ENCODE measurements at regions not wholly inside any gene's neighbourhood (a gene's known extent, or its start where the extent isn't known, plus 50 kb on each side); places are given as distances from the start of the nearest gene placed in this dataset.

- dilution Hi-C loops (cut with MboI; ENCODE audit: extremely low pct_ligation_motif_present, low sequenced_read_pairs): no loop called here
- H3K79me2 ChIP-seq (ENCODE audit: control insufficient read depth, insufficient read depth, low read length): no peaks in the 10 kb centered on the region
- CTCF ChIA-PET: no interaction called here
- no TSS peak for BruUV-seq (replicated peaks)
- no peak for DNase-seq (ENCODE audit: low read depth, low spot score)
- TF ChIP-seq GATA2 (IDR thresholded peaks at IDR 0.05; ENCODE audit: insufficient read depth, insufficient read length, low read depth, low read length) (no peak), FOS (IDR thresholded peaks at IDR 0.05; ENCODE audit: borderline replicate concordance, insufficient read depth, low read length) (no peak), POLR2AphosphoS5 (IDR thresholded peaks at IDR 0.05; ENCODE audit: insufficient read depth, low read depth, low read length) (no peak), MAX (IDR thresholded peaks at IDR 0.05; ENCODE audit: insufficient read depth, insufficient read length) (no peak), EZH2 (IDR thresholded peaks at IDR 0.05; ENCODE audit: borderline replicate concordance, low read depth, low read length, severe bottlenecking) (no peak)
- no peak overlapping the region for H3K9ac ChIP-seq (replicated peaks; ENCODE audit: extremely low read depth, insufficient read depth, low read length)
- intact Hi-C loops (cut with micrococcal nuclease): loop anchor here (5.0 kb wide), 1 partner anchor 201 kb away; the partner anchor contains the start of gene HTR1F
- H4K20me1 ChIP-seq (replicated peaks; ENCODE audit: control insufficient read depth, extremely low read depth, insufficient read depth, low read length): no peaks in the 10 kb centered on the region
- POLR2A ChIA-PET: no interaction called here
- no peak overlapping the region for H2AFZ ChIP-seq (ENCODE audit: low read depth, low read length)
- no peak overlapping the region for H3K4me3 ChIP-seq (replicated peaks in 1 of 3; ENCODE audit: insufficient read depth in 1 of 3, low read depth in 1 of 3, low read length in 3 of 3)
- H3K4me1 ChIP-seq (ENCODE audit: control insufficient read depth, extremely low read depth, insufficient read depth, low read length): peaks cover 6% of the 10 kb centered on the region
- no peaks in the 10 kb centered on the region for H3K9me3 ChIP-seq (replicated peaks; ENCODE audit: control insufficient read depth, insufficient read depth, low read length)
- no peak overlapping the region for H3K27ac ChIP-seq (ENCODE audit: insufficient read depth, low read depth, low read length)
- H3K27me3 ChIP-seq (ENCODE audit: control insufficient read depth in 2 of 2, insufficient read depth in 2 of 2, low read length in 2 of 2): no peaks in the 10 kb centered on the region
- H3K36me3 ChIP-seq (ENCODE audit: control insufficient read depth in 2 of 2, extremely low read depth in 1 of 2, insufficient read depth in 2 of 2, low read length in 2 of 2): no peaks in the 10 kb centered on the region
- H3K9me1 ChIP-seq (replicated peaks; ENCODE audit: control insufficient read depth, extremely low read depth, insufficient read depth, low read length): no peaks in the 10 kb centered on the region
- FAIRE-seq: no peak
- H3K4me2 ChIP-seq (ENCODE audit: insufficient read depth, low read length): no peak overlapping the region
These were observed 65.2 kb downstream of the CGGBP1 start for GRCh38 chr3:87993566-87993965.

DNA sequence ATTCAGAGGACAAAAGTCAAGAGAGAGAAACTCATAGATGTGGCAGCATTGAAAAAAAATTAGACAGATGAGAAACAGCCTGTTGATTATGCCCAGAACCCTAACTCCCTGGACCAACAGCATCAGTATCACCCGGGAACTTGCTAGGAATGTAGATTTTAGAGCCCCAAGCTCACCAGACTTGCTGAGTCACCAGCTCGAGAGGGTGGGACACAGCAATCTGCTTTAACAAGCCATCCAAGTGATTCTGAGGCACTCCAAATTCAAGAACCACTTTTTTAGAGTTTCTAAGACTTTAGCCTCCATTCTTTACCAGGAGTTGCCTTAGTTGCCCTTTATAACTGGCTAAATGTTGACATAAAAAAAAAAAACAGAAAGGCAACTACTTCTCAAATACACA lies 70.9 kb downstream of the CGGBP1 start:
- POLR2A ChIA-PET: no interaction called here
- dilution Hi-C loops (cut with MboI; ENCODE audit: extremely low pct_ligation_motif_present, low sequenced_read_pairs): no loop called here

More for the DNA sequence above, 70.9 kb downstream of the CGGBP1 start:
- intact Hi-C loops (cut with micrococcal nuclease): no loop called here
- Histone ChIP-seq H4K20me1 (replicated peaks; ENCODE audit: control insufficient read depth, extremely low read depth, insufficient read depth, low read length) (no peaks in the 10 kb centered on the region), H3K4me3 (replicated peaks in 1 of 3; ENCODE audit: insufficient read depth in 1 of 3, low read depth in 1 of 3, low read length in 3 of 3) (no peak overlapping the region), H3K79me2 (ENCODE audit: control insufficient read depth, insufficient read depth, low read length) (no peaks in the 10 kb centered on the region), H3K36me3 (ENCODE audit: control insufficient read depth in 2 of 2, extremely low read depth in 1 of 2, insufficient read depth in 2 of 2, low read length in 2 of 2) (no peaks in the 10 kb centered on the region), H3K9me3 (replicated peaks; ENCODE audit: control insufficient read depth, insufficient read depth, low read length) (no peaks in the 10 kb centered on the region), H3K4me2 (ENCODE audit: insufficient read depth, low read length) (no peak overlapping the region), H3K9ac (replicated peaks; ENCODE audit: extremely low read depth, insufficient read depth, low read length) (no peak overlapping the region), H2AFZ (ENCODE audit: low read depth, low read length) (peak overlapping the region; percentile 27), H3K9me1 (replicated peaks; ENCODE audit: control insufficient read depth, extremely low read depth, insufficient read depth, low read length) (no peaks in the 10 kb centered on the region), H3K27me3 (ENCODE audit: control insufficient read depth in 2 of 2, insufficient read depth in 2 of 2, low read length in 2 of 2) (peaks cover 0 to 1% of the 10 kb centered on the region in 2 experiments), H3K4me1 (ENCODE audit: control insufficient read depth, extremely low read depth, insufficient read depth, low read length) (no peaks in the 10 kb centered on the region), H3K27ac (ENCODE audit: insufficient read depth, low read depth, low read length) (no peak overlapping the region)
- BruUV-seq (replicated peaks): no TSS peak
- no peak for TF ChIP-seq EZH2 (IDR thresholded peaks at IDR 0.05; ENCODE audit: borderline replicate concordance, low read depth, low read length, severe bottlenecking)
- TF ChIP-seq POLR2A (IDR thresholded peaks at IDR 0.05; ENCODE audit: low read depth, low read length): no peak
- TF ChIP-seq, protein P1, sequence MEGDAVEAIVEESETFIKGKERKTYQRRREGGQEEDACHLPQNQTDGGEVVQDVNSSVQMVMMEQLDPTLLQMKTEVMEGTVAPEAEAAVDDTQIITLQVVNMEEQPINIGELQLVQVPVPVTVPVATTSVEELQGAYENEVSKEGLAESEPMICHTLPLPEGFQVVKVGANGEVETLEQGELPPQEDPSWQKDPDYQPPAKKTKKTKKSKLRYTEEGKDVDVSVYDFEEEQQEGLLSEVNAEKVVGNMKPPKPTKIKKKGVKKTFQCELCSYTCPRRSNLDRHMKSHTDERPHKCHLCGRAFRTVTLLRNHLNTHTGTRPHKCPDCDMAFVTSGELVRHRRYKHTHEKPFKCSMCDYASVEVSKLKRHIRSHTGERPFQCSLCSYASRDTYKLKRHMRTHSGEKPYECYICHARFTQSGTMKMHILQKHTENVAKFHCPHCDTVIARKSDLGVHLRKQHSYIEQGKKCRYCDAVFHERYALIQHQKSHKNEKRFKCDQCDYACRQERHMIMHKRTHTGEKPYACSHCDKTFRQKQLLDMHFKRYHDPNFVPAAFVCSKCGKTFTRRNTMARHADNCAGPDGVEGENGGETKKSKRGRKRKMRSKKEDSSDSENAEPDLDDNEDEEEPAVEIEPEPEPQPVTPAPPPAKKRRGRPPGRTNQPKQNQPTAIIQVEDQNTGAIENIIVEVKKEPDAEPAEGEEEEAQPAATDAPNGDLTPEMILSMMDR (IDR thresholded peaks at IDR 0.05; ENCODE audit: extremely low read depth in 1 of 2, insufficient read depth in 1 of 2, low read depth in 1 of 2, low read length in 2 of 2): no peak
- no peak for TF ChIP-seq JUN (IDR thresholded peaks at IDR 0.05; ENCODE audit: borderline replicate concordance, insufficient read depth, insufficient read length, low read depth)
- TF ChIP-seq MYC (IDR thresholded peaks at IDR 0.05; ENCODE audit: low read depth, low read length): no peak
- TF ChIP-seq MAX (IDR thresholded peaks at IDR 0.05; ENCODE audit: insufficient read depth, insufficient read length): no peak
- no peak for FAIRE-seq
- CTCF ChIA-PET: interaction anchor here (0.7 to 2.4 kb wide), 5 partner anchors 15 to 713 kb away, joined by 3 to 7 read pairs (median 4); no protein-coding TSS in a partner anchor
- DNase-seq (ENCODE audit: low read depth, low spot score): no peak
